Naive thymus-derived CD4-positive, alpha-beta T cell (primary cell): ENCODE measurements at regions not wholly inside any gene's neighbourhood (a gene's known extent, or its start where the extent isn't known, plus 50 kb on each side); places are given as distances from the start of the nearest gene placed in this dataset.
"Not testable (repeated sequence)": the region's sequence is repeated elsewhere in the genome, so short reads cannot be mapped to it uniquely, and the experiment has no call there.

Experiments
- ATAC-seq: fragments of 150-1000 bp; cut with Tn5 transposase; 2 replicates; pipeline ENCODE4 v1.10.0; 2021; ENCODE audit warnings: mild to moderate bottlenecking, moderate library complexity
- CTCF ChIA-PET: fragments of 350-600 bp; sonication (Branson Sonifier 250); formaldehyde crosslinking; loops from one replicate; lab custom pipeline; 2021; ENCODE audit warnings: antibody characterized with exemption; lab: Charles Lee
- POLR2A ChIA-PET: fragments of 350-600 bp; sonication (Branson Sonifier 250); formaldehyde crosslinking; loops from one replicate; lab custom pipeline; 2021; ENCODE audit warnings: antibody characterized with exemption, inconsistent platforms; lab: Charles Lee
- DNase-seq, 9 donors: peaks; one replicate each; pipeline versions ENCODE4 v3.0.0 to v3.0.0-alpha.2; 2020 to 2022; ENCODE audit warnings: mixed read lengths in 1 of 9
- H3K27ac ChIP-seq: one replicate; pipeline ENCODE4 v1.7.0; 2013; ENCODE audit warnings: mild to moderate bottlenecking, low read depth, low read length, moderate library complexity
- H3K27me3 ChIP-seq, 2 donors: one replicate each; pipeline ENCODE4 v1.7.0; 2013; ENCODE audit warnings: low read length in 2 of 2, mild to moderate bottlenecking in 2 of 2, moderate library complexity in 2 of 2; ENCODE audit not compliant: control insufficient read depth in 2 of 2, insufficient read depth in 2 of 2
- H3K36me3 ChIP-seq, 3 experiments: 1 replicate in 2 of 3; 2 replicates in 1 of 3; pipeline ENCODE4 v1.7.0; 2013; ENCODE audit warnings: low read length in 3 of 3, mild to moderate bottlenecking in 3 of 3, moderate library complexity in 1 of 3; ENCODE audit not compliant: insufficient read depth in 3 of 3, control insufficient read depth in 2 of 3
- H3K4me1 ChIP-seq, 2 donors: one replicate each; pipeline ENCODE4 v1.7.0; 2013; ENCODE audit warnings: low read length in 2 of 2, mild to moderate bottlenecking in 2 of 2, moderate library complexity in 1 of 2; ENCODE audit not compliant: control insufficient read depth in 2 of 2, insufficient read depth in 2 of 2
- H3K4me3 ChIP-seq: 2 replicates; pipeline ENCODE4 v1.7.0; 2013; ENCODE audit warnings: mild to moderate bottlenecking, low read length
- H3K9me3 ChIP-seq, 3 experiments: 1 replicate in 2 of 3; 2 replicates in 1 of 3; pipeline ENCODE4 v1.7.0; 2013; ENCODE audit warnings: low read length in 3 of 3; ENCODE audit not compliant: control insufficient read depth in 2 of 3
- H3K27ac Mint-ChIP-seq, 9 donors: one replicate each; pipeline ENCODE4 v1.8.0; 2020 to 2022; ENCODE audit warnings: mixed read lengths in 9 of 9, mild to moderate bottlenecking in 8 of 9, moderate library complexity in 5 of 9, inconsistent platforms in 2 of 9
- H3K27me3 Mint-ChIP-seq, 5 donors: one replicate each; pipeline ENCODE4 v1.8.0; 2021 to 2022; ENCODE audit warnings: mixed read lengths in 5 of 5, mild to moderate bottlenecking in 1 of 5
- H3K36me3 Mint-ChIP-seq, 5 donors: one replicate each; pipeline ENCODE4 v1.8.0; 2020 to 2022; ENCODE audit warnings: mixed read lengths in 5 of 5, mild to moderate bottlenecking in 3 of 5, inconsistent platforms in 1 of 5
- H3K4me1 Mint-ChIP-seq, 7 donors: one replicate each; pipeline ENCODE4 v1.8.0; 2020 to 2022; ENCODE audit warnings: mixed read lengths in 7 of 7, mild to moderate bottlenecking in 3 of 7, inconsistent platforms in 1 of 7
- H3K4me3 Mint-ChIP-seq, 10 donors: one replicate each; pipeline ENCODE4 v1.8.0; 2020 to 2022; ENCODE audit warnings: mild to moderate bottlenecking in 10 of 10, mixed read lengths in 10 of 10, moderate library complexity in 6 of 10, inconsistent platforms in 2 of 10
- H3K9me3 Mint-ChIP-seq, 11 donors: one replicate each; pipeline ENCODE4 v1.8.0; 2020 to 2022; ENCODE audit warnings: mixed read lengths in 11 of 11, mild to moderate bottlenecking in 4 of 11, inconsistent platforms in 1 of 11, moderate library complexity in 1 of 11
- intact Hi-C, 2 donors: fragments of 100-400 bp; cut with micrococcal nuclease; formaldehyde crosslinking; loops; one replicate each; pipeline ENCODE4 v1.15.1; 2023

DNA sequence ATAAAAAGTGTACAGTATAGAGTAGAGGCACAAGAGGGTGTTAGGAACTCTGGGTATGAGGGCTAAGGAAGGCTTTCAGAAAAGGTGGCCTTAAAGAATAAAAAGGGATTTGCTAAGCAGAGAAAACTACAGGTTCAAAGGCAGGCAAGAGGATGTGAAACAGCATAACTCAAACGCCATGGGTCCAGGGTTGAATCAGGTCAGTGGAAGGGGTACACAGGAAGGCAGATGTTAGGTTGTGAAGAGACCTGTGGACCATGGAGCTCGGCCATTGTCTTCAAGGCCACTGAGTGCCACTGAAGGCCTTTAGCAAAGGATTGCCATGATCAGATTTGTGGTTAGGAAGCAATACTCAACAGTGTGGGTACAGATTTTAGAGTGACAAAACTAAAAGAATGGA is 108.2 kb upstream of the FAM98A start:
- Mint-ChIP-seq H3K27ac (no peak overlapping the region), H3K9me3 (peaks cover 0 to 1% (median 0%) of the 10 kb centered on the region in 11 donors), H3K4me3 (no peak overlapping the region), H3K4me1 (no peaks in the 10 kb centered on the region), H3K27me3 (peaks cover 0 to 4% (median 0%) of the 10 kb centered on the region in 5 donors), H3K36me3 (no peaks in the 10 kb centered on the region)
- Histone ChIP-seq H3K4me1 (no peaks in the 10 kb centered on the region), H3K27ac (no peak overlapping the region), H3K4me3 (no peak overlapping the region), H3K36me3 (no peaks in the 10 kb centered on the region), H3K27me3 (no peaks in the 10 kb centered on the region), H3K9me3 (no peaks in the 10 kb centered on the region)
- intact Hi-C loops = no loop called here
- ChIA-PET POLR2A (no interaction called here), CTCF (no interaction called here)
- DNase-seq (no peak), ATAC-seq (no peak)

DNA sequence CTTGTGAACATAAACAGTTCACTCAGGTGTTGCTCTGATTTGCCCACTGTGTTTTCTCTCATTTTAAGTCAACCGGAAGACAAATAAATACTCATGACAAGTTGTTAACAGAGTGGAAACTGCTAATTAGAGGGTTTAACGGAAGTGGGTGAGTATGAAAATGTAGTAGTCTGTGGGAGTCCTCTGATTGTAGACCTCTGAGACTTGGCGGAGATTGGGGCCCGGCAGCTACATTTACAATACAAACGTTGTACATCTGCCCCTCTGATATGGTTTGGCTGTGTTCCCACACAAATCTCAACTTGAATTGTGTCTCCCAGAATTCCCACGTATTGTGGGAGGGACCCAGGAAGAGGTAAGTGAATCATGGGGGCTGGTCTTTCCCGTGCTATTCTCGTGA is 107.3 kb upstream of the FAM98A start:
- DNase-seq = no peak
- Histone ChIP-seq H3K4me3 (no peak overlapping the region), H3K27me3 (no peaks in the 10 kb centered on the region), H3K36me3 (no peaks in the 10 kb centered on the region), H3K4me1 (no peaks in the 10 kb centered on the region), H3K27ac (no peak overlapping the region), H3K9me3 (no peaks in the 10 kb centered on the region)
- H3K36me3 Mint-ChIP-seq = no peaks in the 10 kb centered on the region
- no peak for ATAC-seq
- no peak overlapping the region for H3K27ac Mint-ChIP-seq
- no peaks in the 10 kb centered on the region for H3K4me1 Mint-ChIP-seq
- POLR2A ChIA-PET = no interaction called here
- intact Hi-C loops = no loop called here
- no peak overlapping the region for H3K4me3 Mint-ChIP-seq
- H3K27me3 Mint-ChIP-seq = peaks cover 0 to 4% (median 0%) of the 10 kb centered on the region in 5 donors
- CTCF ChIA-PET = no interaction called here
- H3K9me3 Mint-ChIP-seq = peaks cover 0 to 1% (median 0%) of the 10 kb centered on the region in 11 donors

DNA sequence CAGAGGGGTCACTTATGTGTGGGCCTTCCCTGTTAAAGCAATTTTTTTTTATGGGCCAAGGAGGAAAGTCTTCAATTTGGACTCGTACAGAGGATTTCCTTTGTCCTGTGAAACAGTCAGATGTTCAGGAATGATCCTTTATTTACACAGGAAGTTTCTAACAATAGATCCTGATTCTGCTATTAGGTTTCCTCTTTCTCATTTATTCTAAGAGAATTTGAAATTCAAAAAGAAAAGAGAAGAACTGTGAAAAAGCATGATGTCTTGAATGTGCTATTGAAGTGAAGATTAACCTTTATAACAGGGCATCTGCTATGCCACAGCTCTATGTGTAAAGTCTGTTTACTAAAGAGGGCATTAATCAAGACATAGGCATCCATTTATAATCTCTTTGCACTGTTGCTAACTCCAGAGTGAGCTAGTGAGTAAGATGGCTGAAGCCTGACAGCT is 105.3 kb upstream of the FAM98A start:
- Mint-ChIP-seq H3K27ac (no peak overlapping the region), H3K9me3 (peaks cover 0 to 3% (median 0%) of the 10 kb centered on the region in 11 donors), H3K4me3 (no peak overlapping the region), H3K36me3 (no peaks in the 10 kb centered on the region), H3K4me1 (no peaks in the 10 kb centered on the region), H3K27me3 (peaks cover 0 to 5% (median 3%) of the 10 kb centered on the region in 5 donors)
- Histone ChIP-seq H3K9me3 (no peaks in the 10 kb centered on the region), H3K4me3 (no peak overlapping the region), H3K4me1 (no peaks in the 10 kb centered on the region), H3K27ac (no peak overlapping the region), H3K36me3 (no peaks in the 10 kb centered on the region), H3K27me3 (no peaks in the 10 kb centered on the region)
- ChIA-PET POLR2A (no interaction called here), CTCF (no interaction called here)
- intact Hi-C loops = no loop called here
- ATAC-seq (no peak), DNase-seq (no peak)

GRCh38 chr2:33696234-33696633 is 97.1 kb upstream of the FAM98A start:
- H3K4me3 ChIP-seq = no peak overlapping the region
- no peak for ATAC-seq
- no peaks in the 10 kb centered on the region for H3K27me3 ChIP-seq
- peaks cover 0 to 3% (median 0%) of the 10 kb centered on the region in 3 experiments for H3K9me3 ChIP-seq
- no peaks in the 10 kb centered on the region for H3K4me1 Mint-ChIP-seq
- peaks cover 0 to 37% (median 27%) of the 10 kb centered on the region in 5 donors for H3K27me3 Mint-ChIP-seq
- H3K27ac Mint-ChIP-seq = no peak overlapping the region
- peaks cover 0 to 14% (median 0%) of the 10 kb centered on the region in 5 donors for H3K36me3 Mint-ChIP-seq
- intact Hi-C loops = no loop called here
- H3K27ac ChIP-seq = no peak overlapping the region
- no peak overlapping the region for H3K4me3 Mint-ChIP-seq
- POLR2A ChIA-PET = no interaction called here
- H3K9me3 Mint-ChIP-seq = peaks cover 11 to 42% (median 20%) of the 10 kb centered on the region in 11 donors
- DNase-seq = no peak
- no peaks in the 10 kb centered on the region for H3K36me3 ChIP-seq
- no peaks in the 10 kb centered on the region for H3K4me1 ChIP-seq
- CTCF ChIA-PET = no interaction called here

- ChIA-PET POLR2A (no interaction called here), CTCF (no interaction called here)
- Mint-ChIP-seq H3K27me3 (peaks cover 0 to 41% (median 34%) of the 10 kb centered on the region in 5 donors), H3K27ac (no peak overlapping the region), H3K36me3 (peaks cover 0 to 22% (median 3%) of the 10 kb centered on the region in 5 donors), H3K4me3 (no peak overlapping the region), H3K9me3 (peaks cover 14 to 55% (median 32%) of the 10 kb centered on the region in 11 donors), H3K4me1 (no peaks in the 10 kb centered on the region)
- Histone ChIP-seq H3K4me1 (no peaks in the 10 kb centered on the region), H3K27ac (no peak overlapping the region), H3K4me3 (no peak overlapping the region), H3K36me3 (no peaks in the 10 kb centered on the region), H3K9me3 (peaks cover 0 to 3% (median 0%) of the 10 kb centered on the region in 3 experiments), H3K27me3 (no peaks in the 10 kb centered on the region)
- no peak for DNase-seq
- no peak for ATAC-seq
- intact Hi-C loops = no loop called here
Observed at GRCh38 chr2:33694904-33695303, 95.8 kb upstream of the FAM98A start.

DNA sequence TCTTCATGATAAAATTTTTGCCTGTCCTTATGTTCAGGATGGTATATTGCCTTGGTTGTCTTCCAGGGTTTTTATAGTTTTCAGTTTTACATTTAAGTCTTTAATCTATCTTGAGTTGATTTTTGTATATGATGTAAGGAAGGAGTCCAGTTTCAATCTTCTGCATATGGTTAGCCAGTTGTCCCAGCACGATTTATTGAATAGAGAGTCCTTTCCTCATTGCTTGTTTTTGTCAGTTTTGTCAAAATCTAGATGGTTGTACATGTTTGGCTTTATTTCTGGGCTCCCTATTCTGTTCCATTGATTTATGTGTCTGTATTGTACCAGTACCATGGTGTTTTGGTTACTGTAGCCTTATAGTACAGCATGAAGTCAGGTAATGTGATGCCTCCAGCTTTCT is 91.6 kb upstream of the FAM98A start:
- H3K27ac ChIP-seq, H3K36me3 ChIP-seq, POLR2A ChIA-PET, DNase-seq, H3K4me3 ChIP-seq, H3K4me3 Mint-ChIP-seq, H3K27ac Mint-ChIP-seq, H3K9me3 ChIP-seq, CTCF ChIA-PET, H3K4me1 Mint-ChIP-seq, ATAC-seq, intact Hi-C loops, H3K27me3 ChIP-seq, H3K4me1 ChIP-seq: not testable (repeated sequence)
- peaks cover 18 to 89% (median 49%) of the 10 kb centered on the region in 11 donors for H3K9me3 Mint-ChIP-seq
- H3K27me3 Mint-ChIP-seq = peaks cover 0 to 33% (median 20%) of the 10 kb centered on the region in 5 donors
- peaks cover 0 to 30% (median 3%) of the 10 kb centered on the region in 5 donors for H3K36me3 Mint-ChIP-seq

DNA sequence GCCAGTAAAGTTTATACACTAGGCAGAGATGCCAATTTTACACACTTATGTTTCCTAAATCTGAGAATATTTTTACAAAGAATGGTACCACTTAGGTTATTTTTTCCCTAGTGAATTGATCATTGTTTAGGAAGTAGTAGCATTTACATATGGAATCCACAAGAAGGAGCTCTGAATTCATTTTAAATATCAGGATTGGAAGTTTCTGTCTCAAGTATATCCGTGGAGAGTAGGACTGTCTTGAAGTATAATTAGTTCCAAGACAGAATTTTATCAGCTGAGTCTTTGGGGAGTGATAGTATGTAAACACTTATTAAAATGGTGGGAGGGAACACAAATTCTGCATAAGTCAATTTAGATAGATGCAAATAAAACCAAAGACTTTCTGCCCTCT is 82.3 kb upstream of the FAM98A start:
- DNase-seq (no peak), ATAC-seq (no peak)
- ChIA-PET CTCF (no interaction called here), POLR2A (no interaction called here)
- Histone ChIP-seq H3K36me3 (no peaks in the 10 kb centered on the region), H3K4me3 (no peak overlapping the region), H3K27ac (no peak overlapping the region), H3K4me1 (no peaks in the 10 kb centered on the region), H3K27me3 (no peaks in the 10 kb centered on the region), H3K9me3 (no peaks in the 10 kb centered on the region)
- no peak overlapping the region for H3K27ac Mint-ChIP-seq
- peaks cover 0 to 17% (median 5%) of the 10 kb centered on the region in 11 donors for H3K9me3 Mint-ChIP-seq
- H3K4me3 Mint-ChIP-seq = no peak overlapping the region
- no peaks in the 10 kb centered on the region for H3K36me3 Mint-ChIP-seq
- intact Hi-C loops = no loop called here
- H3K27me3 Mint-ChIP-seq = peaks cover 0 to 14% (median 12%) of the 10 kb centered on the region in 5 donors
- H3K4me1 Mint-ChIP-seq = no peaks in the 10 kb centered on the region
